HFF-Myc (cell line): ENCODE measurements at regions not wholly inside any gene's neighbourhood (a gene's known extent, or its start where the extent isn't known, plus 50 kb on each side); places are given as distances from the start of the nearest gene placed in this dataset.
A peak's percentile ranks its signal among the peaks of the same experiment; 100 is the strongest.

Experiments used
- DNase-seq: peaks from one replicate; pipeline ENCODE4 v3.0.0-alpha.2; 2011; ENCODE audit warnings: low read depth; ENCODE audit errors: extremely low read depth
- H3K4me3 ChIP-seq: replicated peaks from 2 replicates; pipeline ENCODE4 v1.5.1; 2011; ENCODE audit warnings: low read depth, mild to moderate bottlenecking, control low read depth, low read length
- CTCF ChIP-seq: IDR thresholded peaks from 2 replicates; pipeline ENCODE4 v1.5.1; 2012; ENCODE audit warnings: mild to moderate bottlenecking, low read depth, low read length, control low read depth; ENCODE audit errors: missing control alignments

- no peak for TF ChIP-seq CTCF
- H3K4me3 ChIP-seq: no peak overlapping the region
Observed at GRCh38 chr5:141762316-141762715, 80.3 kb upstream of the ARAP3 start.

GRCh38 chr5:141760753-141761152 is 78.7 kb upstream of the ARAP3 start:
- no peak for TF ChIP-seq CTCF
- DNase-seq: no peak
- H3K4me3 ChIP-seq: no peak overlapping the region

More at GRCh38 chr5:141762316-141762715, 80.3 kb upstream of the ARAP3 start:
- DNase-seq: no peak

DNA sequence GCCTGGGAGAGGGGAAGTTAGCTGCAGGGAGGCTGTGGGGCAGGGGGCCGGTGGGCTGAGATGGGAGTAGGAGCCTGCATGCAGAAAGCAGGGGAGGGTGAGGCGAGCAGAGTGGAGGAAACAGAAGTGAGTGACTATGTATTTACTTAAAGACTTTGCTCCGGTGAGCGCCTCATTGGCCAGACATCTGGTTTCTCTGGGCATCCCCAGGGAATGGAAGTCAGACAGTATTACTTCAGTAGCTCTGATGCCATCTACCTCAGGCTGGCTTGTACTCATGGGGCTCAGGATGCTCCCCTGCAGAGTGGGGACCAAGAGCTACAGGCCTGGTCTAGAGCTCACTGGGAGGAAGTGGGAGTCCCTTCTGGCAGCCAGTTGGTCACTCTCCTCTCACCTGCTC is 78.2 kb upstream of the ARAP3 start:
- no peak for DNase-seq
- H3K4me3 ChIP-seq: no peak overlapping the region
- TF ChIP-seq CTCF: no peak

DNA sequence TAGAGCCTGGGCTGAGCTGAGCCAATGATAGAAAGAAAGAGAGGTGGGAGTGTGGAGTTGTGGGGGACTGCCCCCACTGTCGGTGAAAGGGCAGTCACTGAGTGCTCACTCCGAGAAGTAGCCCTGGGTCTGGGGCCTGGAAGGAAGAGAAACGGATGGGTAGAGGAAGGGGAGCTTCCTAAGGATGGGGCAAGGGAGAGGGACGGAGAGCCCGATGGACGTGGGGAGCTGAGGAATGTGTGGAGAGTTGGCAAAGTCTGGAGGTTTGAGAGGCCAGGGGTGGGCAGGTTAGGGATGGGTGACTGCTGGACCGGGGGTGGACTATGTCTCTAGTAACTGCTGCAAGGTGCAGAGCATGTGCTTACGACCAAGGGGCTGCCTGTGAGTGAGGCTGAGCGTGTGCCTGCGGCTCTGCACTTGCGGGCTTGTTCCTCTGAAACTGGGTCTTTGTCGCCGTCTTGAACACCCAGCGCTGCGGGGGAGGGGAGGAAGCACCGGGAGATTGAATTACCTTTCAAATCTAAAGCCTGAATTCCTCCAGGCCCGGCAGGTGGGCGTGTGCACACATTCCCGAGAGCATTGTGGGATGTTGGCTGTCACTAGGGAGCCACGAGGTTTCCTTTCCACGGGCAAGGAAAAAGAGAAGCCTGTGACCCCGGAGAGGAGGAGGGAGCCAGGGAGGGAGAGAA is 76.4 kb upstream of the ARAP3 start:
- H3K4me3 ChIP-seq: no peak overlapping the region
- DNase-seq: no peak
- no peak for TF ChIP-seq CTCF

DNA sequence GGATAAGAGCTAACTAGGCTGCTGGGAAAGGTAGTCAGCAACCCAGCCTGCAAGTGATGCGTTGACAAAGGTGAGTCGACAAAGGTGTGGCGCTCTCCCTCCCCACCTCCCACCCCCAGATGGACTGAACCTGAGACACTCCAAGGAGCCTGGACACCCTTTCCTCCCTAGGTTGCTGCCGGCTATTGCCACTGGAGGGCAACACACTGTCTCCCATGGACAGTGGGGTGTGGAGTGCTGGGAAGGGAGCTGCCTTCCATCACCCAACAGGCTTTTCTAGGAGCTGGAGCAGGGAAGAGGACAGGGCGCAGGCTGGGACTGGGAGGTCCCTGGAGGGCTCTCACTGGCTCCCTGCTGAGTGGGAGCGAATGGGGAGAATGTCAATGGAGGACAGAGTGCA is 75.4 kb upstream of the ARAP3 start:
- TF ChIP-seq CTCF: peak; percentile 48
- no peak overlapping the region for H3K4me3 ChIP-seq
- DNase-seq: no peak

GRCh38 chr5:141756196-141756595 is 74.2 kb upstream of the ARAP3 start:
- DNase-seq: no peak
- TF ChIP-seq CTCF: no peak

More at GRCh38 chr5:141756196-141756595, 74.2 kb upstream of the ARAP3 start:
- H3K4me3 ChIP-seq: no peak overlapping the region
